ENCODE measurements at regions not wholly inside any gene's neighbourhood (a gene's known extent, or its start where the extent isn't known, plus 50 kb on each side); places are given as distances from the start of the nearest gene placed in this dataset.

GRCh38 chr1:244106837-244107493 lies 55.9 kb downstream of the ZBTB18 start:
- no peak for FAIRE-seq
- no peaks in the 10 kb centered on the region for H3K36me3 ChIP-seq (ENCODE audit: control insufficient read depth in 2 of 3, insufficient read depth in 3 of 3, low read length in 3 of 3)
- intact Hi-C loops (cut with DNase I) = no loop called here
- no peak overlapping the region for H3K4me3 ChIP-seq (ENCODE audit: low read length in 3 of 3)
- H3K4me1 ChIP-seq (ENCODE audit: control insufficient read depth in 2 of 3, insufficient read depth in 2 of 3, low read depth in 1 of 3, low read length in 3 of 3) = no peaks in the 10 kb centered on the region
- H3K9ac ChIP-seq (ENCODE audit: low read length in 3 of 3) = no peak overlapping the region
- DNase-seq = peak in 1 of 5 donors; percentile 32
- H3K27me3 ChIP-seq (ENCODE audit: control insufficient read depth, insufficient read depth, low read length) = peaks cover 3% of the 10 kb centered on the region
- no peaks in the 10 kb centered on the region for H3K9me3 ChIP-seq (ENCODE audit: control insufficient read depth in 2 of 3, insufficient read depth in 1 of 3, low read length in 3 of 3)
- no peak for TF ChIP-seq CTCF (IDR thresholded peaks at IDR 0.05; ENCODE audit: borderline replicate concordance, extremely low read depth, insufficient read depth)
- H3K27ac ChIP-seq (ENCODE audit: low read depth in 2 of 2, low read length in 2 of 2) = no peak overlapping the region

GRCh38 chr1:244111027-244111426 lies 59.9 kb downstream of the ZBTB18 start:
- DNase-seq = no peak
- Histone ChIP-seq H3K27me3 (ENCODE audit: control insufficient read depth, insufficient read depth, low read length) (no peaks in the 10 kb centered on the region), H3K9ac (ENCODE audit: low read length in 3 of 3) (no peak overlapping the region), H3K4me3 (ENCODE audit: low read length in 3 of 3) (no peak overlapping the region), H3K4me1 (ENCODE audit: control insufficient read depth in 2 of 3, insufficient read depth in 2 of 3, low read depth in 1 of 3, low read length in 3 of 3) (no peaks in the 10 kb centered on the region), H3K27ac (ENCODE audit: low read depth in 2 of 2, low read length in 2 of 2) (no peak overlapping the region), H3K9me3 (ENCODE audit: control insufficient read depth in 2 of 3, insufficient read depth in 1 of 3, low read length in 3 of 3) (no peaks in the 10 kb centered on the region), H3K36me3 (ENCODE audit: control insufficient read depth in 2 of 3, insufficient read depth in 3 of 3, low read length in 3 of 3) (no peaks in the 10 kb centered on the region)
- intact Hi-C loops (cut with DNase I) = no loop called here
- TF ChIP-seq CTCF (IDR thresholded peaks at IDR 0.05; ENCODE audit: borderline replicate concordance, extremely low read depth, insufficient read depth) = no peak
- FAIRE-seq = no peak

GRCh38 chr1:244112041-244112440 lies 61.0 kb downstream of the ZBTB18 start:
- Histone ChIP-seq H3K4me1 (ENCODE audit: control insufficient read depth in 2 of 3, insufficient read depth in 2 of 3, low read depth in 1 of 3, low read length in 3 of 3) (no peaks in the 10 kb centered on the region), H3K36me3 (ENCODE audit: control insufficient read depth in 2 of 3, insufficient read depth in 3 of 3, low read length in 3 of 3) (no peaks in the 10 kb centered on the region), H3K9ac (ENCODE audit: low read length in 3 of 3) (no peak overlapping the region), H3K27ac (ENCODE audit: low read depth in 2 of 2, low read length in 2 of 2) (no peak overlapping the region), H3K27me3 (ENCODE audit: control insufficient read depth, insufficient read depth, low read length) (no peaks in the 10 kb centered on the region), H3K4me3 (ENCODE audit: low read length in 3 of 3) (no peak overlapping the region), H3K9me3 (ENCODE audit: control insufficient read depth in 2 of 3, insufficient read depth in 1 of 3, low read length in 3 of 3) (no peaks in the 10 kb centered on the region)
- no peak for DNase-seq
- intact Hi-C loops (cut with DNase I) = no loop called here
- no peak for FAIRE-seq
- no peak for TF ChIP-seq CTCF (IDR thresholded peaks at IDR 0.05; ENCODE audit: borderline replicate concordance, extremely low read depth, insufficient read depth)

- intact Hi-C loops (cut with DNase I) = no loop called here
- Histone ChIP-seq H3K27me3 (ENCODE audit: control insufficient read depth, insufficient read depth, low read length) (no peaks in the 10 kb centered on the region), H3K27ac (ENCODE audit: low read depth in 2 of 2, low read length in 2 of 2) (no peak overlapping the region), H3K4me3 (ENCODE audit: low read length in 3 of 3) (no peak overlapping the region), H3K9me3 (ENCODE audit: control insufficient read depth in 2 of 3, insufficient read depth in 1 of 3, low read length in 3 of 3) (no peaks in the 10 kb centered on the region), H3K4me1 (ENCODE audit: control insufficient read depth in 2 of 3, insufficient read depth in 2 of 3, low read depth in 1 of 3, low read length in 3 of 3) (no peaks in the 10 kb centered on the region), H3K36me3 (ENCODE audit: control insufficient read depth in 2 of 3, insufficient read depth in 3 of 3, low read length in 3 of 3) (no peaks in the 10 kb centered on the region), H3K9ac (ENCODE audit: low read length in 3 of 3) (no peak overlapping the region)
- no peak for TF ChIP-seq CTCF (IDR thresholded peaks at IDR 0.05; ENCODE audit: borderline replicate concordance, extremely low read depth, insufficient read depth)
- FAIRE-seq (no peak), DNase-seq (no peak)
Measured at GRCh38 chr1:244112636-244113035, 61.6 kb downstream of the ZBTB18 start.

Data from kidney (tissue), 13 donors.